CD4-positive, alpha-beta memory T cell (primary cell): ENCODE measurements at regions not wholly inside any gene's neighbourhood (a gene's known extent, or its start where the extent isn't known, plus 50 kb on each side); places are given as distances from the start of the nearest gene placed in this dataset.

Experiments used
- CTCF ChIA-PET: fragments of 350-600 bp; sonication (Branson Sonifier 250); formaldehyde crosslinking; loops from one replicate; lab custom pipeline; 2021; ENCODE audit warnings: inconsistent platforms; ENCODE audit not compliant: partially characterized antibody; lab: Charles Lee
- POLR2A ChIA-PET: fragments of 350-600 bp; sonication (Branson Sonifier 250); formaldehyde crosslinking; loops from one replicate; lab custom pipeline; 2021; ENCODE audit not compliant: partially characterized antibody; lab: Charles Lee
- DNase-seq, 5 donors: peaks; one replicate each; pipeline versions ENCODE4 v3.0.0 to v3.0.0-alpha.2; 2020 to 2022; ENCODE audit warnings: mixed read lengths in 1 of 5
- H3K27ac ChIP-seq: one replicate; pipeline ENCODE4 v1.7.0; 2013; ENCODE audit warnings: low read depth, low read length
- H3K27me3 ChIP-seq: 2 replicates; pipeline ENCODE4 v1.7.0; 2013; ENCODE audit warnings: mild to moderate bottlenecking, low read length, moderate library complexity; ENCODE audit not compliant: insufficient read depth
- H3K36me3 ChIP-seq: 2 replicates; pipeline ENCODE4 v1.7.0; 2013; ENCODE audit warnings: mild to moderate bottlenecking, low read length, moderate library complexity; ENCODE audit not compliant: insufficient read depth
- H3K4me1 ChIP-seq: 2 replicates; pipeline ENCODE4 v1.7.0; 2013; ENCODE audit warnings: mild to moderate bottlenecking, low read length, moderate library complexity; ENCODE audit not compliant: insufficient read depth
- H3K4me3 ChIP-seq, 2 donors: one replicate each; pipeline ENCODE4 v1.7.0; 2013; ENCODE audit warnings: low read length in 2 of 2, mild to moderate bottlenecking in 1 of 2
- H3K9me3 ChIP-seq, 2 donors: one replicate each; pipeline ENCODE4 v1.7.0; 2013; ENCODE audit warnings: low read length in 2 of 2, control low read depth in 1 of 2; ENCODE audit not compliant: control insufficient read depth in 1 of 2
- H3K27ac Mint-ChIP-seq, 7 donors: one replicate each; pipeline ENCODE4 v1.8.0; 2020 to 2021; ENCODE audit warnings: mixed read lengths in 7 of 7, mild to moderate bottlenecking in 6 of 7, inconsistent platforms in 3 of 7, moderate library complexity in 3 of 7
- H3K27me3 Mint-ChIP-seq, 2 donors: one replicate each; pipeline ENCODE4 v1.8.0; 2020 to 2021; ENCODE audit warnings: mixed read lengths in 2 of 2
- H3K36me3 Mint-ChIP-seq, 2 donors: one replicate each; pipeline ENCODE4 v1.8.0; 2020 to 2021; ENCODE audit warnings: mixed read lengths in 2 of 2, inconsistent platforms in 1 of 2, mild to moderate bottlenecking in 1 of 2
- H3K4me1 Mint-ChIP-seq, 4 donors: one replicate each; pipeline ENCODE4 v1.8.0; 2020 to 2021; ENCODE audit warnings: mixed read lengths in 4 of 4, mild to moderate bottlenecking in 1 of 4
- H3K4me3 Mint-ChIP-seq, 8 donors: one replicate each; pipeline ENCODE4 v1.8.0; 2020 to 2021; ENCODE audit warnings: mixed read lengths in 8 of 8, mild to moderate bottlenecking in 7 of 8, moderate library complexity in 6 of 8, inconsistent platforms in 3 of 8
- H3K9me3 Mint-ChIP-seq, 8 donors: one replicate each; pipeline ENCODE4 v1.8.0; 2020 to 2021; ENCODE audit warnings: mixed read lengths in 8 of 8, mild to moderate bottlenecking in 5 of 8, inconsistent platforms in 3 of 8, moderate library complexity in 1 of 8
- intact Hi-C: fragments of 100-400 bp; cut with micrococcal nuclease; formaldehyde crosslinking; loops from one replicate; pipeline ENCODE4 v1.15.1; 2023

- no peak overlapping the region for H3K27ac Mint-ChIP-seq
- peaks cover 0 to 7% of the 10 kb centered on the region in 2 donors for H3K36me3 Mint-ChIP-seq
- Histone ChIP-seq H3K4me1 (no peaks in the 10 kb centered on the region), H3K27me3 (no peaks in the 10 kb centered on the region), H3K4me3 (no peak overlapping the region), H3K9me3 (no peaks in the 10 kb centered on the region), H3K27ac (no peak overlapping the region), H3K36me3 (no peaks in the 10 kb centered on the region)
- ChIA-PET POLR2A (no interaction called here), CTCF (no interaction called here)
- intact Hi-C loops: no loop called here
- peaks cover 0 to 32% (median 21%) of the 10 kb centered on the region in 8 donors for H3K9me3 Mint-ChIP-seq
- peak overlapping the region in 1 of 8 donors; percentile 43 for H3K4me3 Mint-ChIP-seq
- DNase-seq: no peak
- H3K4me1 Mint-ChIP-seq: peaks cover 0 to 2% (median 0%) of the 10 kb centered on the region in 4 donors
- peaks cover 0 to under 1% of the 10 kb centered on the region in 2 donors for H3K27me3 Mint-ChIP-seq
Measured at GRCh38 chr6:170032706-170033309, 258.1 kb downstream of the DLL1 start.

- no peaks in the 10 kb centered on the region for H3K36me3 ChIP-seq
- H3K27me3 ChIP-seq: no peaks in the 10 kb centered on the region
- no peak for DNase-seq
- ChIA-PET CTCF (no interaction called here), POLR2A (no interaction called here)
- Mint-ChIP-seq H3K9me3 (peaks cover 0 to 32% (median 20%) of the 10 kb centered on the region in 8 donors), H3K4me3 (no peak overlapping the region), H3K27me3 (peaks cover 0 to 2% of the 10 kb centered on the region in 2 donors), H3K4me1 (peaks cover 0 to 7% (median 0%) of the 10 kb centered on the region in 4 donors), H3K36me3 (peaks cover 0 to 7% of the 10 kb centered on the region in 2 donors), H3K27ac (no peak overlapping the region)
- no peak overlapping the region for H3K4me3 ChIP-seq
- H3K27ac ChIP-seq: no peak overlapping the region
- H3K4me1 ChIP-seq: no peaks in the 10 kb centered on the region
- no peaks in the 10 kb centered on the region for H3K9me3 ChIP-seq
- intact Hi-C loops: no loop called here
Measured at GRCh38 chr6:170032197-170032596, 258.7 kb downstream of the DLL1 start.

DNA sequence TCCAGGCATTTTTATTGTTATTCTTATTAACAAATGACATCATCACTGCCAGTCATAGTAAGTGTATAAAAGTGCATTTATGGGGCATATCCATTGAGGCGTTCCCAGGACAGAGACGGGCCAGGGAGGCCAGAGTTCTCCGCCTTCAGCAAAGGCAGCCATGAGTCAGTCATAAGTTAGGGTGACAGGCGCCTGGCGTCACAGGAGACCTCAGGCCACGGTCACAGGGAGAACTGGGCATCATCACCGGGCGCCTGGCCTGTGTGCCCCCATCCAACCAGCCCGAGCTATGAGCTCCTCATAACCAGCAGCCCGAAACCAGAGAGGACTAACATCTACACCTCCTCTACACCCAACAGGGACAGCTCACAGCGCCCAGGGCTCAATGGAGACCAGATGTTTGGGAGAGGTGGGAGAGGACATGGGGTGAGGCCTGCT lies 259.2 kb downstream of the DLL1 start:
- ChIA-PET POLR2A (no interaction called here), CTCF (no interaction called here)
- intact Hi-C loops: no loop called here
- no peaks in the 10 kb centered on the region for H3K9me3 ChIP-seq
- H3K4me1 ChIP-seq: no peaks in the 10 kb centered on the region
- Mint-ChIP-seq H3K36me3 (peaks cover 0 to 6% of the 10 kb centered on the region in 2 donors), H3K9me3 (peaks cover 0 to 28% (median 17%) of the 10 kb centered on the region in 8 donors), H3K27me3 (peaks cover 0 to 2% of the 10 kb centered on the region in 2 donors), H3K4me1 (peaks cover 0 to 7% (median 0%) of the 10 kb centered on the region in 4 donors), H3K27ac (peak overlapping the region in 1 of 7 donors; percentile 64), H3K4me3 (no peak overlapping the region)
- DNase-seq: no peak
- no peaks in the 10 kb centered on the region for H3K36me3 ChIP-seq
- no peaks in the 10 kb centered on the region for H3K27me3 ChIP-seq
- no peak overlapping the region for H3K4me3 ChIP-seq
- no peak overlapping the region for H3K27ac ChIP-seq

DNA sequence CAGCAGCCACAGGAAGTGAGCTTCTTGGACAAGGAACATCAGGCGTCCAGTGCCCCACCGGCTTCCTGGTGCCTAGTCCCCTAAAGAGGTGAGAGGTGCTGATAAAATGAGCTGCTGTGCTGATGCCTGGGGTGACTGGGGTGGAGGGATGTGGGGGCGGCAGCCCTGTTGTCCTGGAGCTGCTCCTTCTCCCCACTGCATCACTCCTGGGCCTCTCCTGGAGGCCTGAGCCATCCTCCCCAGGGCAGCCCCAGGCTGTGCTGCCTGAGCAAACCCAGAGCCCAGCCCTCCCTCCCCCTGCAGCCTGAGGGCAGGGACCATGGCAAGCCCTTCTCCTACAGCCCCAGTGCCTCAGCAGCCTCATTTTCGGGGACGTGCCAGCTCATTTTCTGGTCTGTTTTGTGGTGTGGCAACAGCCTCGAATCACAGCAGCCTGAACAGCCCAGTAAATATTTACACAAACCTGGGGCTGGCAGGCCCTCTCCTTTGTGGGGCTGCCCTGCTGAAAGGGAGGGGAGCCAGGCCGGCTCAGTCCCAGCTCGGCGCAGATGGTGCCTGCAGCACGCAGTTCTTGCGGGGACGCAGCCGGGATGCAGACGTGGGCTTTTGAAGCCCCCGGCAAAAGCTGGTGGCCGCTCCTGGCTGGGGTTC lies 259.9 kb downstream of the DLL1 start:
- H3K9me3 ChIP-seq: no peaks in the 10 kb centered on the region
- H3K27me3 Mint-ChIP-seq: peaks cover 0 to 2% of the 10 kb centered on the region in 2 donors
- no peaks in the 10 kb centered on the region for H3K36me3 ChIP-seq
- no peak overlapping the region for H3K27ac ChIP-seq
- peaks cover 0 to 21% (median 9%) of the 10 kb centered on the region in 8 donors for H3K9me3 Mint-ChIP-seq
- peaks cover 0 to 7% (median 0%) of the 10 kb centered on the region in 4 donors for H3K4me1 Mint-ChIP-seq
- DNase-seq: no peak
- H3K4me1 ChIP-seq: no peaks in the 10 kb centered on the region
- no peak overlapping the region for H3K4me3 ChIP-seq
- H3K36me3 Mint-ChIP-seq: no peaks in the 10 kb centered on the region
- H3K4me3 Mint-ChIP-seq: no peak overlapping the region
- POLR2A ChIA-PET: no interaction called here
- CTCF ChIA-PET: no interaction called here
- intact Hi-C loops: no loop called here
- H3K27ac Mint-ChIP-seq: no peak overlapping the region
- no peaks in the 10 kb centered on the region for H3K27me3 ChIP-seq

DNA sequence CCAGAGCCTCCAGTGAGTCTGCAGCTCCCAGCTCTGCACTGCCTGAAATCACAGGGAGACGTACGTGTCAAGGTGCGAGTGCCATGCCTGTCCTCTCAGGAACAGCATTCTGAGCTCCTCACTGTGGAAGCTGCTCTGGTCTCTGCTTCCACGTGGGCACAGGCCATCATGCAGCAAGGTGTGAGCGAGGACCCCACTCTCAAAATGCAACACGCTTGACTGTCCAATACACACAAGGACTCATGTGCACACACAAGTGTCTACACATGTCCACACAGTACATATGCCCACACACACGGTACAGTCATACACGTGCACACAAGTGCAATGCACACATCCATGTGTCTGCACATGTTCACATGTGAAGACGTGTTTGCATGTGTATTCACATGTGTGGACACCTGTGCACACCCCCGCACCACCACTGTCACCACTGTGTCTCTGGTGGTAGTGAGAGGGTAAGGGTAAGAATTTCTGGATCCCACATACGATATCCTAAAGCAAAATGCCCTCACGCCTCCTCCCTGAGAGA lies 260.5 kb downstream of the DLL1 start:
- H3K27ac Mint-ChIP-seq: no peak overlapping the region

GRCh38 chr6:170029416-170030283 lies 261.2 kb downstream of the DLL1 start:
- Histone ChIP-seq H3K4me3 (no peak overlapping the region), H3K4me1 (no peaks in the 10 kb centered on the region), H3K36me3 (no peaks in the 10 kb centered on the region), H3K9me3 (no peaks in the 10 kb centered on the region), H3K27ac (no peak overlapping the region), H3K27me3 (no peaks in the 10 kb centered on the region)
- peaks cover 2 to 4% of the 10 kb centered on the region in 2 donors for H3K27me3 Mint-ChIP-seq
- CTCF ChIA-PET: no interaction called here
- peaks cover 0 to 13% (median 6%) of the 10 kb centered on the region in 8 donors for H3K9me3 Mint-ChIP-seq
- H3K4me1 Mint-ChIP-seq: peaks cover 0 to 7% (median 0%) of the 10 kb centered on the region in 4 donors
- POLR2A ChIA-PET: interaction anchor here (0.6 kb wide), 1 partner anchor 161 kb away, joined by 3 read pairs; no protein-coding TSS in a partner anchor
- no peak overlapping the region for H3K27ac Mint-ChIP-seq
- no peaks in the 10 kb centered on the region for H3K36me3 Mint-ChIP-seq
- no peak for DNase-seq
- intact Hi-C loops: no loop called here
- no peak overlapping the region for H3K4me3 Mint-ChIP-seq

More for the DNA sequence above, 260.5 kb downstream of the DLL1 start:
- CTCF ChIA-PET: no interaction called here
- H3K27me3 Mint-ChIP-seq: peaks cover 0 to 2% of the 10 kb centered on the region in 2 donors
- no peak for DNase-seq
- POLR2A ChIA-PET: interaction anchor here (0.6 kb wide), 1 partner anchor 162 kb away, joined by 3 read pairs; no protein-coding TSS in a partner anchor
- peaks cover 0 to 7% (median 0%) of the 10 kb centered on the region in 4 donors for H3K4me1 Mint-ChIP-seq
- Histone ChIP-seq H3K27me3 (no peaks in the 10 kb centered on the region), H3K36me3 (no peaks in the 10 kb centered on the region), H3K4me1 (no peaks in the 10 kb centered on the region), H3K4me3 (no peak overlapping the region), H3K9me3 (no peaks in the 10 kb centered on the region), H3K27ac (no peak overlapping the region)
- intact Hi-C loops: no loop called here
- peaks cover 0 to 15% (median 6%) of the 10 kb centered on the region in 8 donors for H3K9me3 Mint-ChIP-seq
- no peaks in the 10 kb centered on the region for H3K36me3 Mint-ChIP-seq
- no peak overlapping the region for H3K4me3 Mint-ChIP-seq
